SIG-M5 treated with dmso at 0.1 percent for 504 hours (cell line): ENCODE measurements at regions not wholly inside any gene's neighbourhood (a gene's known extent, or its start where the extent isn't known, plus 50 kb on each side); places are given as distances from the start of the nearest gene placed in this dataset.

Source experiments
- DNase-seq: peaks from one replicate; lab custom pipeline; 2025; ENCODE audit not compliant: unreplicated experiment; lab: John Stamatoyannopoulos, UW

- DNase-seq, result no peak
Measured at GRCh38 chr4:17187003-17187402, 288.6 kb upstream of the LDB2 start.

GRCh38 chr4:17182888-17183287 is 284.4 kb upstream of the LDB2 start:
- no peak for DNase-seq

GRCh38 chr4:17174751-17175150 is 276.3 kb upstream of the LDB2 start:
- no peak for DNase-seq

- DNase-seq, result no peak
Measured at GRCh38 chr4:17173300-17173699, 274.9 kb upstream of the LDB2 start.

DNA sequence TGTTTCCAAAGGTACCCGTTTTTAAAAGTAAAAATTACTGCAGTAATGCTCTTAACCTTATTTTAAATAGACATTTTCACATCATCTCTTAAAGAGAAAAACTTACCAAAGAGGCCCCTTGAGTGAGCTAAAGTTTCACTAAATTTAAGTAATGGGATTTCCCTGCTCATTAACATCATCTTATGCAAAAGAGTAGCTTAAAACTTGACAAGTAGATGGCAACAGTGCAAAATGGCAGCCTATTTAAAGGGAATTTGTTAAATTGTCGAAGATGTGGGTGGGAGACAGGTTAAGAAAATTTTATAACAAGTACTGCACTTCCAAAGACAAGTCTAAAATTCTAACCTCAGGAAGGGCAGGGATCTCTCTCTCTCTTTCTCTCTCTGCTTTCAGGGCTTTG is 271.7 kb upstream of the LDB2 start:
- no peak for DNase-seq

- DNase-seq, result no peak
Measured at GRCh38 chr4:17169699-17170098, 271.3 kb upstream of the LDB2 start.

GRCh38 chr4:17168571-17168970 is 270.1 kb upstream of the LDB2 start:
- DNase-seq, result no peak

DNA sequence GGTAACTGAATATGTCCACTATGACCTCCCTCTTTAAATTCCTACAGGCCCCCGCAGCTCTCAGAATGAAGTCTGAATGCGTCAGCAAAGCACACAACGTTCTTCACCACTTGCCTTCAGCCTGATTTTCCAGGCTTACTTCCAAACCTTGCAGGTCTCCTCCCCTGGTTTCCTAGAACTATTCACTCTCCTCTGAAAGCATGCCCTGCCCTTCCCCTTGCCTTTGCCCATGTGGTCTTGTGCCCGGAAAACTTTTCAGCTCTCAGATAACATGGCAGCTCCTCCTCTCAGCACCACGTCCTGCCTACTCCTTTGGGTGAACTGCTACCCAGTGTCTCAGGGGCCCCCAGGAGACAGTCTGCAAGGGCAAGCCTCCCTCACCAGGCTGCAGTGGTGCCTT is 268.5 kb upstream of the LDB2 start:
- no peak for DNase-seq

- DNase-seq, result no peak
Measured at GRCh38 chr4:17165286-17165685, 266.8 kb upstream of the LDB2 start.

- DNase-seq, result no peak
Measured at GRCh38 chr4:17164666-17165065, 266.2 kb upstream of the LDB2 start.

DNA sequence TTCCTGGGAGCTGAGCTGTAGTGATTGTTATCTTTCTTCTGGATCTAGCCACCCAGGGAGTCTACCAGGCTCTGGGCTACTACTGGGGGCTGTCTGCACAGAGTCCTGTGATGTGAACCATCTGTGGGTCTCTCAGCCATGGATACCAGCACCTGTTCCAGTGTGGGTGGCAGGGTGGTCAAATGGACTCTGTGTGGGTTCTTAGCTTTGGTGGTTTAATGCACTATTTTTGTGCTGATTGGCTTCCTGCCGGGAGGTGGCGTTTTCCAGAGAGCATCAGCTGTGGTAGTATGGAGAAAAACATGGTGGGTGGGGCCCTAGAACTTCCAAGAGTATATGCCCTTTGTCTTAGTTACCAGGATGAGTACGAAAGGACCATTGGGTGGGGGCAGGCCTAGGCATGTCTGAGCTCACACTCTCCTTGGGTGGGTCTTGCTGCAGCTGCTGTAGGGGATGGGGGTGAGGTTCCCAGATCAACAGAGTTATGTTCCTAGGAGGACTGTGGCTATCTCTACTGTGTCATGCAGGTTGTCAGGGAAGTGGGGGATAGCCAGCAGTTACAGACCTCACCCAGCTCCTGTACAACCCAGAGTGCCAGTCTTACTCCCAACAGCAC is 264.8 kb upstream of the LDB2 start:
- DNase-seq, result no peak

GRCh38 chr4:17157304-17157703 is 258.9 kb upstream of the LDB2 start:
- DNase-seq, result no peak

- peak; percentile 33 for DNase-seq
Measured at GRCh38 chr4:17155486-17155885, 257.0 kb upstream of the LDB2 start.

GRCh38 chr4:17153572-17153971 is 255.1 kb upstream of the LDB2 start:
- no peak for DNase-seq

DNA sequence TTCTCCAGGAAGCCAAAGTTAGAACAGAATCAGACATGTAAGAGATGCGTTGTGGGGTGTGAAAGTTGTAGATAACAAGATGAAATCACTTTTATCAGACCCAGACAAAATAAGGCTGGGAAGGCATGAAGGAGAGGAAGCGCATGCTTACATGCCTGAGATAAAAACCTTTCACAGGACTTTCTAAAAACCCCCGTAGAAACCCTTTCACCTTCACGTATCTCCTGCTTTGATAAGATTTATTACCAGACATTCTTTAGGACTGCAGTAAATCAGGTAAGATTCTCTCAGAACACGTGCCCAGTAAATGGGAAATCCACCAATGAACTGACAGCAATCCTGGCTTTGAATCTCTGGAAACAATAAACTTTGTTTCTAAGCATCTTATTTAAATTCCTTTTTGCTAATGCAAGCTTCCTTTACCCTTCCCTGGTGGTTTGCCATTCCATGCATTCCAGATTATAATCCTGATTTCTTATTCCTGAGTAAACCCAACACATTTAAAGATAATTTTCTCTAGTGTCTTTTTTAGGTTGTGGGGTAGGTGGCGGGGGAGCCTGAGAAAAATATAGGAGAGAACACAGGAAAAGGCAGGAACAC is 254.6 kb upstream of the LDB2 start:
- DNase-seq, result no peak

DNA sequence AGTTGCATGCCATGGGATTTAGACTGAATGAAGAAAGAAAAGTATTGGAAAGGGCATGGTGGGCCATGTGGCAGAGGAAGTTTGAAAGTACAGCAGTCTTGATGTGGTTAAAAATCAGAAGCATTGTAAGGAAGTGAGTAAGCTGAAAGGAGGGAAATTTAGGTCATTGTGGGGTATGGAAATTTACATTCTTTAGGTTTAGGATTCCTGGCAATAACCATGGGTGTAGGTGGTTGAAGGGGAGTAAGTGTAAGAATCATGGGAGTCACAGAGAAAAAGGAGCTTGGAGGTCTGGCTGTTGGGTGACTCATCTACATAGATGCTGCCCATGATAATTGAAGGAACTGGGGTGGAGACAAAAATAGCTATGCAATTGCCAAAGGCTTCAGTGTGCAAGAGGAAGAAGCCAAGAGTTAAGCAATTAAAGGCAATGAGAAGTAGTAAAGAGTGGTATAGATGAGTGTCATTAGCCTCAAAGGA is 243.8 kb upstream of the LDB2 start:
- DNase-seq, result peak; percentile 96

GRCh38 chr4:17138847-17139246 is 240.4 kb upstream of the LDB2 start:
- DNase-seq, result no peak

DNA sequence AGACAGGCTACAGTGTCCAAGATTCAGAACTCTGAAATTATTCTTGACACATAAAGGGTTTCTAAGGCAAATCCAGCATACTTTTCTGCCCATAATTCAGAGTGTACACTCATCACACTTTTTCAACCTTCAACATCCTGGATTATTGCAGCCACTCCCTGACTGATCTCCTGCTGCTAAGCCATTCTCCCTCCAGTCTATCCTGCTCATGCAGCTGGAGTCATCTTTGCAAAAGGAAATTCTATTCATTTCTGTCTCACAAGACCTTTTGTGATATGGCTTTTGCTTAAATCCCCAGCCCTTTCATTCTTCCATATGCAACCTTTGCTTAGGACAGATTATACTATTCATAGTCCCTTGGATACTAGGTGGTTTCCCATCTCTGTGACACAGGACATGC is 236.1 kb upstream of the LDB2 start:
- DNase-seq, result no peak

GRCh38 chr4:17134100-17134499 is 235.7 kb upstream of the LDB2 start:
- no peak for DNase-seq

DNA sequence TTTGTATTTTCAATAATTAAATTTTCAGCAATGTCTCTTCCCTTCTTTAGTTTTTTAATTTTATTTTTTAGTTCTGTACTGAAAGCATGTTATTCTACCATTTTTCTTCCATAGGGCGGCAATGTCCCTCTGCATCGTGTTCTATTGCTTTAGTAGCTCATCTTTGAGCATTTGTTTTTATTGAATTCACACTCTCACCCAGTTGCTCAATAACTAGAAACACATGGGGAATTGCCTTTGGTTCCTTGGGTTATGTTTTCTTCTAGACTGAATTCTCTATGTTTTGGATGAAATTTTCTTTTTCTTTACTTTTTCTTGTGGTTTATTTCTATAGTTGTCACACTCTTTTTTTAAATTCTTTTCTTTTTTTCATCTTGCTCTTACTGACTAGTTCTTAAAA is 233.8 kb upstream of the LDB2 start:
- no peak for DNase-seq

DNA sequence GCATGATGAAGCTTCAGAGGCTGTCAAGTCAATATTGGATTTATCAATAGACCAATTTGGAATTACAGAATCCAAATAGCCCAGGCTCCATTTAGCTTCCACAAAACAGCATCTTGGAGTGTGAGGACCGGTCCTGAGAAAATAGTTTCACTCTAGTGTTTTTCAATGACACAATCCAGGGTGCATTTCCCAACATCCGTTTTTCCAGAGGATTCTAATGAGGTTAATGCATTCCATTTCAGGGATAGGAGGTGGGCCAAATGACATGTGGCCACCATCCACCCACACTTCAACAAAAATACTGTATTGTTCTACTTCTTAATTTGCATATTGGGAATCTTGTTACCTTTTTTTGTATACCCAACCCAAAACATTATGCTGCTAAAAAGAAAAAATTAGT is 229.8 kb upstream of the LDB2 start:
- DNase-seq, result no peak

DNA sequence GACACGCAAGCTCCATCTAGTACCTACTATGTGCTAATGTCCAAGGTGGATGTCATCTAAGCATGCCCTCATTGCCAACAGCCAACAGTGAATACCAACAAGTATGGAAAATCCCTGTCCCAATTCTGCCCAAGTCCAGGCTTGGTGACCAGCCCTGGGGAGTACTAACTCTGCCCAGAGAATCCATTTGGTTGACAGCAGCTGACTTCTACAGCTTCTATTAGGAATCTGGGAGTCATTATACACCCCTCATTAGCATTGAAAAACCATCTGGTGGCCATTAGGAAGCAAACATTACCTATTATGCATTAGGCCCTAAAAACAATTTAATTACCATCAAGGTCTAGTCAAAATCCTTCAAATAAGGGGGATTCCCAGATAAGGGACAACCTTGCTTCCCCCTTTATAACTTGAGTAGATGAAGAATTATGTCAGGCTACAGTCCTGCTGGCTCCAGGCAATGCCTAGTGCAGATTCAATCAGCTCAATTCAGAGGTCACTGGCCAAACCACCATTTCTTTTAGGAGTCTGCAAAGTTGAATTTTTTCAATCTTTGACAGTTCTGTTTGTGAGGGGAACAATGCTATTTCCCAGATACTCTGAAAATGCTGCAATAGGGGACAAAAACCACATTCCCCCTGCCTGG is 228.0 kb upstream of the LDB2 start:
- DNase-seq, result no peak

GRCh38 chr4:17124767-17125166 is 226.3 kb upstream of the LDB2 start:
- DNase-seq, result no peak
